IMR-90 (cell line): ENCODE measurements at regions not wholly inside any gene's neighbourhood (a gene's known extent, or its start where the extent isn't known, plus 50 kb on each side); places are given as distances from the start of the nearest gene placed in this dataset.

ENCODE experiments used
- ATAC-seq: fragments of 200-7000 bp; cut with Tn5 transposase; 2 replicates; pipeline ENCODE4 v1.9.1; 2020; ENCODE audit warnings: low read depth, mild to moderate bottlenecking, moderate library complexity
- BruUV-seq: library from RNA; stranded (reverse); fragments of 400-500 nt; replicated peaks from 2 replicates; lab custom pipeline; 2021; lab: Mats Ljungman, UMichigan
- CTCF ChIA-PET: fragments of 300-600 bp; formaldehyde crosslinking; extraction: SDS; loops from one replicate; lab custom pipeline; 2021; ENCODE audit warnings: antibody characterized with exemption; lab: Yijun Ruan, JAX
- POLR2A ChIA-PET: fragments of 300-600 bp; sonication (Branson Sonifier 250); formaldehyde crosslinking; loops from one replicate; lab custom pipeline; 2022; ENCODE audit warnings: antibody characterized with exemption; ENCODE audit not compliant: unreplicated experiment; lab: Charles Lee
- DNase-seq: peaks from one replicate; pipeline ENCODE4 v3.0.0; 2013
- H2AFZ ChIP-seq: replicated peaks from 2 replicates; pipeline ENCODE3; 2013; ENCODE audit warnings: low read length, mild to moderate bottlenecking; ENCODE audit not compliant: poor library complexity
- H2AK5ac ChIP-seq: 2 replicates; pipeline ENCODE4 v1.6.1; 2013; ENCODE audit warnings: low read depth, low read length, inconsistent platforms
- H2AK9ac ChIP-seq: replicated peaks from 2 replicates; pipeline ENCODE3; 2013; ENCODE audit warnings: mild to moderate bottlenecking, low read depth, low read length, moderate library complexity; ENCODE audit not compliant: poor library complexity
- H2BK120ac ChIP-seq: 2 replicates; pipeline ENCODE4 v1.6.1; 2013; ENCODE audit warnings: low read depth, low read length, inconsistent platforms
- H2BK15ac ChIP-seq: 3 replicates; pipeline ENCODE4 v1.6.1; 2013; ENCODE audit warnings: low read depth, low read length, inconsistent platforms
- H2BK20ac ChIP-seq: 2 replicates; pipeline ENCODE4 v1.6.1; 2013; ENCODE audit warnings: low read depth, mild to moderate bottlenecking, inconsistent platforms, low read length, moderate library complexity
- H2BK5ac ChIP-seq: 2 replicates; pipeline ENCODE4 v1.6.1; 2013; ENCODE audit warnings: mild to moderate bottlenecking, low read depth, low read length, inconsistent platforms; ENCODE audit not compliant: poor library complexity, severe bottlenecking
- H3K14ac ChIP-seq: replicated peaks from 2 replicates; pipeline ENCODE4 v1.6.1; 2013; ENCODE audit warnings: low read depth, low read length, inconsistent platforms
- H3K18ac ChIP-seq: 2 replicates; pipeline ENCODE4 v1.6.1; 2013; ENCODE audit warnings: low read depth, low read length, control low read depth
- H3K23ac ChIP-seq: 2 replicates; pipeline ENCODE4 v1.6.1; 2013; ENCODE audit warnings: low read depth, low read length, inconsistent platforms
- H3K27ac ChIP-seq: 2 replicates; pipeline ENCODE4 v1.5.1; 2013; ENCODE audit warnings: mild to moderate bottlenecking, control low read depth, low read length; ENCODE audit not compliant: insufficient read depth
- H3K27me3 ChIP-seq: 2 replicates; pipeline ENCODE4 v1.6.1; 2013; ENCODE audit warnings: low read length; ENCODE audit not compliant: control insufficient read depth, insufficient read depth
- H3K36me3 ChIP-seq: 2 replicates; pipeline ENCODE4 v1.6.1; 2013; ENCODE audit warnings: low read length, mixed read lengths; ENCODE audit not compliant: control insufficient read depth, insufficient read depth
- H3K4ac ChIP-seq: 2 replicates; pipeline ENCODE4 v1.6.1; 2013; ENCODE audit warnings: low read depth, low read length, inconsistent platforms
- H3K4me1 ChIP-seq: 2 replicates; pipeline ENCODE4 v1.6.1; 2013; ENCODE audit warnings: low read length, mixed read lengths; ENCODE audit not compliant: control insufficient read depth, insufficient read depth
- H3K4me2 ChIP-seq: 2 replicates; pipeline ENCODE4 v1.6.1; 2013; ENCODE audit warnings: low read depth, mild to moderate bottlenecking, control low read depth, low read length, moderate library complexity
- H3K4me3 ChIP-seq: 2 replicates; pipeline ENCODE4 v1.5.1; 2013; ENCODE audit warnings: low read depth, mild to moderate bottlenecking, control low read depth, low read length, moderate library complexity; ENCODE audit not compliant: insufficient read depth
- H3K56ac ChIP-seq: 2 replicates; pipeline ENCODE4 v1.6.1; 2013; ENCODE audit warnings: low read length, inconsistent platforms; ENCODE audit not compliant: insufficient read depth; ENCODE audit errors: extremely low read depth
- H3K79me1 ChIP-seq, 2 experiments: 2 replicates each; pipeline ENCODE4 v1.6.1; 2013; ENCODE audit warnings: low read length in 2 of 2, inconsistent platforms in 1 of 2, low read depth in 1 of 2
- H3K9ac ChIP-seq: 2 replicates; pipeline ENCODE4 v1.6.1; 2013; ENCODE audit warnings: low read depth, low read length, control low read depth
- H3K9me1 ChIP-seq: 2 replicates; pipeline ENCODE4 v1.6.1; 2013; ENCODE audit warnings: low read length, inconsistent platforms; ENCODE audit not compliant: insufficient read depth
- H3K9me3 ChIP-seq: 2 replicates; pipeline ENCODE4 v1.6.1; 2013; ENCODE audit warnings: low read length; ENCODE audit not compliant: control insufficient read depth, insufficient read depth
- H4K20me1 ChIP-seq: 2 replicates; pipeline ENCODE4 v1.6.1; 2013; ENCODE audit warnings: low read length, inconsistent platforms; ENCODE audit not compliant: insufficient read depth
- H4K5ac ChIP-seq: 2 replicates; pipeline ENCODE4 v1.6.1; 2013; ENCODE audit warnings: mild to moderate bottlenecking, low read depth, low read length, control low read depth
- H4K8ac ChIP-seq, 2 experiments: 2 replicates each; pipeline ENCODE4 v1.6.1; 2013; ENCODE audit warnings: low read depth in 2 of 2, low read length in 2 of 2, control low read depth in 1 of 2, inconsistent platforms in 1 of 2
- H4K91ac ChIP-seq: 2 replicates; pipeline ENCODE4 v1.6.1; 2013; ENCODE audit warnings: low read depth, low read length, inconsistent platforms; ENCODE audit not compliant: insufficient read depth
- BHLHE40 ChIP-seq: fragments of 150-350 bp; IDR thresholded peaks from 2 replicates; pipeline ENCODE4 v1.6.1; 2016; ENCODE audit warnings: mild to moderate bottlenecking, low read depth, low read length
- CEBPB ChIP-seq: IDR thresholded peaks from 2 replicates; pipeline ENCODE4 v1.6.1; 2012; ENCODE audit warnings: low read depth, low read length, improper control_type of control experiment
- CHD1 ChIP-seq: IDR thresholded peaks from 2 replicates; pipeline ENCODE4 v1.6.1; 2012; ENCODE audit warnings: low read depth, low read length, improper control_type of control experiment
- ELK1 ChIP-seq: fragments of 150-350 bp; IDR thresholded peaks from 2 replicates; pipeline ENCODE4 v1.6.1; 2016; ENCODE audit warnings: low read depth, mild to moderate bottlenecking, low read length, moderate library complexity, borderline replicate concordance
- FOS ChIP-seq: fragments of 150-350 bp; IDR thresholded peaks from 2 replicates; pipeline ENCODE4 v1.6.1; 2016; ENCODE audit warnings: low read depth, low read length
- MAFK ChIP-seq: IDR thresholded peaks from 2 replicates; pipeline ENCODE4 v1.6.1; 2012; ENCODE audit warnings: low read depth, low read length, improper control_type of control experiment
- MAZ ChIP-seq: IDR thresholded peaks from 2 replicates; pipeline ENCODE4 v1.6.1; 2012; ENCODE audit warnings: low read depth, mild to moderate bottlenecking, low read length, improper control_type of control experiment, moderate library complexity, borderline replicate concordance
- MXI1 ChIP-seq: IDR thresholded peaks from 2 replicates; pipeline ENCODE4 v1.6.1; 2012; ENCODE audit warnings: low read depth, mild to moderate bottlenecking, low read length, moderate library complexity, borderline replicate concordance
- NFE2L2 ChIP-seq: fragments of 150-350 bp; IDR thresholded peaks from 2 replicates; pipeline ENCODE4 v1.6.1; 2016; ENCODE audit warnings: low read depth, mild to moderate bottlenecking, low read length
- POLR2A ChIP-seq: IDR thresholded peaks from 2 replicates; pipeline ENCODE4 v1.6.1; 2012; ENCODE audit warnings: mild to moderate bottlenecking, low read depth, low read length
- RAD21 ChIP-seq: IDR thresholded peaks from 2 replicates; pipeline ENCODE4 v1.6.1; 2012; ENCODE audit warnings: low read length, improper control_type of control experiment
- RCOR1 ChIP-seq: IDR thresholded peaks from 2 replicates; pipeline ENCODE4 v1.6.1; 2012; ENCODE audit warnings: mild to moderate bottlenecking, low read length, improper control_type of control experiment; ENCODE audit not compliant: insufficient replicate concordance
- RFX5 ChIP-seq: IDR thresholded peaks from 2 replicates; pipeline ENCODE4 v1.8.0; 2012; ENCODE audit warnings: low read depth, mild to moderate bottlenecking, low read length, moderate library complexity
- SMC3 ChIP-seq: fragments of 150-350 bp; IDR thresholded peaks from 2 replicates; pipeline ENCODE4 v1.6.1; 2016; ENCODE audit warnings: low read depth, mild to moderate bottlenecking, antibody characterized with exemption, low read length, moderate library complexity
- WGBS, 2 experiments: methylation state at CpG; one replicate each; pipeline versions ENCODE4 v1.1.5 to v1.1.7; 2013; ENCODE audit warnings: missing lambda C conversion rate in 2 of 2; ENCODE audit not compliant: insufficient read length in 1 of 2; ENCODE audit errors: extremely low coverage in 2 of 2; 5-methylcytosine and 5-hydroxymethylcytosine counted together
- dilution Hi-C: fragments of 300-500 bp; cut with HindIII; formaldehyde crosslinking; loops from one replicate; pipeline ENCODE4 v1.14.3; 2018; ENCODE audit warnings: low sequenced_read_pairs; ENCODE audit not compliant: unreplicated experiment
- in situ Hi-C: fragments of 300-500 bp; cut with MboI; formaldehyde crosslinking; loops from 3 replicates; pipeline ENCODE4 v1.14.3; 2019; ENCODE audit warnings: low sequenced_read_pairs, inconsistent platforms, mixed read lengths
- intact Hi-C: fragments of 100-400 bp; cut with micrococcal nuclease; formaldehyde crosslinking; loops from 2 replicates; pipeline ENCODE4 v1.10.0; 2022
- TF ChIP-seq, protein P1 (sequence below): conservative IDR thresholded peaks from 2 replicates; pipeline ENCODE4 v1.5.1; 2012; ENCODE audit warnings: mild to moderate bottlenecking, low read depth, low read length, improper control_type of control experiment
- TF ChIP-seq, protein P2 (sequence below): fragments of 150-350 bp; IDR thresholded peaks from 2 replicates; pipeline ENCODE4 v1.6.1; 2017; ENCODE audit warnings: mild to moderate bottlenecking, antibody characterized with exemption, low read length, low read depth

DNA sequence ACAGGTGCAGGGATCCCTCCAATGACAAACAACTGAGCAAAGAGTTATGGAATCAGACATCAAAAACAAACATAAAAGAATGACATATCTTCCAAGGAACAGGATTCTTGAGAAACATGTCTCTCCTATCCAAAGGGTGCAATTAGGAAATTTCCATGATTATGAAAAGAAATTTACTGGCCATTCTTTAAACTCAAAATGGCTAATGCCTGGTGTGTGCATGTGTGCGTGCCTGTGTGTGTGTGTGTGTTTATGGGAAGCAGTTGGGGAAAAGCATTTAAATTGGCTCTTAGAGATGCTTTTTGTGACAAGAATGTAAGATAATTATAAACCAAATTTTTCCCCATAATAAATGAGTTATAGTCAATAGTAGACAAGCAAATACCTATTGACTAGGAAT lies 320.5 kb upstream of the THBS1 start:
- H3K79me1 ChIP-seq = no peaks in the 10 kb centered on the region
- H2AK5ac ChIP-seq = 0 out of 2 replicates have a peak overlapping the region, but pooled peaks have one; percentile 12
- H2AK9ac ChIP-seq = no peak overlapping the region
- no peak overlapping the region for H3K4ac ChIP-seq
- DNase-seq (no peak), ATAC-seq (no peak)
- no peak overlapping the region for H3K4me3 ChIP-seq
- intact Hi-C loops (no loop called here), in situ Hi-C loops (no loop called here), dilution Hi-C loops (no loop called here)
- H4K8ac ChIP-seq = no peak overlapping the region
- no peaks in the 10 kb centered on the region for H3K9me1 ChIP-seq
- POLR2A ChIA-PET = interaction anchor here (0.8 kb wide), 1 partner anchor 321 kb away, joined by 4 read pairs; the partner anchor contains the start of gene THBS1
- peak overlapping the region; percentile 47; the same call in 1 of the 2 replicates for H3K18ac ChIP-seq
- no peak overlapping the region for H3K56ac ChIP-seq
- no peak overlapping the region for H4K91ac ChIP-seq
- BruUV-seq = no TSS peak
- peak overlapping the region; percentile 28; the same call in 1 of the 2 replicates for H2BK120ac ChIP-seq
- no peaks in the 10 kb centered on the region for H3K36me3 ChIP-seq
- TF ChIP-seq MAFK = no peak
- TF ChIP-seq FOS = no peak
- no peak for TF ChIP-seq POLR2A
- TF ChIP-seq RFX5 = no peak
- TF ChIP-seq, protein P1, sequence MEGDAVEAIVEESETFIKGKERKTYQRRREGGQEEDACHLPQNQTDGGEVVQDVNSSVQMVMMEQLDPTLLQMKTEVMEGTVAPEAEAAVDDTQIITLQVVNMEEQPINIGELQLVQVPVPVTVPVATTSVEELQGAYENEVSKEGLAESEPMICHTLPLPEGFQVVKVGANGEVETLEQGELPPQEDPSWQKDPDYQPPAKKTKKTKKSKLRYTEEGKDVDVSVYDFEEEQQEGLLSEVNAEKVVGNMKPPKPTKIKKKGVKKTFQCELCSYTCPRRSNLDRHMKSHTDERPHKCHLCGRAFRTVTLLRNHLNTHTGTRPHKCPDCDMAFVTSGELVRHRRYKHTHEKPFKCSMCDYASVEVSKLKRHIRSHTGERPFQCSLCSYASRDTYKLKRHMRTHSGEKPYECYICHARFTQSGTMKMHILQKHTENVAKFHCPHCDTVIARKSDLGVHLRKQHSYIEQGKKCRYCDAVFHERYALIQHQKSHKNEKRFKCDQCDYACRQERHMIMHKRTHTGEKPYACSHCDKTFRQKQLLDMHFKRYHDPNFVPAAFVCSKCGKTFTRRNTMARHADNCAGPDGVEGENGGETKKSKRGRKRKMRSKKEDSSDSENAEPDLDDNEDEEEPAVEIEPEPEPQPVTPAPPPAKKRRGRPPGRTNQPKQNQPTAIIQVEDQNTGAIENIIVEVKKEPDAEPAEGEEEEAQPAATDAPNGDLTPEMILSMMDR = no peak
- no peak for TF ChIP-seq MAZ
- no peak for TF ChIP-seq BHLHE40
- TF ChIP-seq, protein P2, sequence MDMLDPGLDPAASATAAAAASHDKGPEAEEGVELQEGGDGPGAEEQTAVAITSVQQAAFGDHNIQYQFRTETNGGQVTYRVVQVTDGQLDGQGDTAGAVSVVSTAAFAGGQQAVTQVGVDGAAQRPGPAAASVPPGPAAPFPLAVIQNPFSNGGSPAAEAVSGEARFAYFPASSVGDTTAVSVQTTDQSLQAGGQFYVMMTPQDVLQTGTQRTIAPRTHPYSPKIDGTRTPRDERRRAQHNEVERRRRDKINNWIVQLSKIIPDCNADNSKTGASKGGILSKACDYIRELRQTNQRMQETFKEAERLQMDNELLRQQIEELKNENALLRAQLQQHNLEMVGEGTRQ = no peak
- no peak for TF ChIP-seq SMC3
- no peak for TF ChIP-seq NFE2L2
- TF ChIP-seq RAD21 = no peak
- no peak for TF ChIP-seq CEBPB
- no peak for TF ChIP-seq ELK1
- TF ChIP-seq MXI1 = no peak
- TF ChIP-seq CHD1 = no peak
- TF ChIP-seq RCOR1 = no peak
- H3K27me3 ChIP-seq = no peaks in the 10 kb centered on the region
- WGBS, 2 experiments = no CpG with 5 or more reads among the region's 1 CpG
- no peak overlapping the region for H2BK15ac ChIP-seq
- peaks cover 3% of the 10 kb centered on the region; the same call in 1 of the 2 replicates for H3K4me1 ChIP-seq
- no peak overlapping the region for H2AFZ ChIP-seq
- no peaks in the 10 kb centered on the region for H4K20me1 ChIP-seq
- H3K27ac ChIP-seq = no peak overlapping the region
- no peak overlapping the region for H3K9ac ChIP-seq
- H3K23ac ChIP-seq = no peak overlapping the region
- H2BK5ac ChIP-seq = no peak overlapping the region
- H3K9me3 ChIP-seq = no peaks in the 10 kb centered on the region
- H3K4me2 ChIP-seq = no peak overlapping the region
- H2BK20ac ChIP-seq = no peak overlapping the region
- CTCF ChIA-PET = no interaction called here
- H3K14ac ChIP-seq = no peak overlapping the region
- no peak overlapping the region for H4K5ac ChIP-seq
